GM12872 (cell line): ENCODE measurements at regions not wholly inside any gene's neighbourhood (a gene's known extent, or its start where the extent isn't known, plus 50 kb on each side); places are given as distances from the start of the nearest gene placed in this dataset.

ENCODE experiments used
- CTCF ChIP-seq: IDR thresholded peaks from 3 replicates; pipeline ENCODE4 v1.5.1; 2011; ENCODE audit warnings: low read depth, mild to moderate bottlenecking, low read length, moderate library complexity; ENCODE audit not compliant: insufficient read depth

GRCh38 chr2:82055846-82056245, 1751.3 kb upstream of the LRRTM1 start:
- no peak for TF ChIP-seq CTCF

GRCh38 chr2:82043867-82044266, 1739.3 kb upstream of the LRRTM1 start:
- no peak for TF ChIP-seq CTCF

GRCh38 chr2:82027921-82028615, 1723.5 kb upstream of the LRRTM1 start:
- no peak for TF ChIP-seq CTCF

GRCh38 chr2:82023710-82024109, 1719.2 kb upstream of the LRRTM1 start:
- peak; percentile 6; the same call in 1 of the 3 replicates for TF ChIP-seq CTCF

GRCh38 chr2:82013641-82014040, 1709.1 kb upstream of the LRRTM1 start:
- TF ChIP-seq CTCF = no peak

- TF ChIP-seq CTCF = no peak
Measured at GRCh38 chr2:82007071-82007664, 1702.6 kb upstream of the LRRTM1 start.

GRCh38 chr2:82001614-82002013, 1697.1 kb upstream of the LRRTM1 start:
- no peak for TF ChIP-seq CTCF
